HK-2 (cell line): ENCODE measurements at regions not wholly inside any gene's neighbourhood (a gene's known extent, or its start where the extent isn't known, plus 50 kb on each side); places are given as distances from the start of the nearest gene placed in this dataset.

Source experiments
- DNase-seq: peaks from one replicate; pipeline ENCODE4 v3.0.0-alpha.2; 2018; ENCODE audit not compliant: unreplicated experiment

DNA sequence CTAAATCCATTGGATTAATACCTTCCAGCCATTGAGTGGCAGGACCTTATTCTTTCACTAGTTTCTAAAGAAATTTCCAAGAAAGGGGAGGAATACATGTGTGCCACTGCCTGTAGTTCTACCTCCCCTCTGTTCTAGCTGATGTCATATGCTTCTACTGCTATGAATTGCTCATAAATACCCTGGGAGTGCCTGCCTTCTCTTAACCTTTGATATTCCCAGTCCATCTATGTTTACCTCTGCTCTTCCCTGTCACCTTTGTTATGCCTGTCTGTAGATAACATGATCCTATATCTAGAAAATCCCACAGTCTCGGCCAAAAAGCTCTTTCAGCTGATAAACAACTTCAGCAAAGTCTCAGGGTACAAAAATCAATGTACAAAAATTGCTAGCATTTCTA lies 486.9 kb upstream of the ARRDC4 start:
- DNase-seq: no peak

DNA sequence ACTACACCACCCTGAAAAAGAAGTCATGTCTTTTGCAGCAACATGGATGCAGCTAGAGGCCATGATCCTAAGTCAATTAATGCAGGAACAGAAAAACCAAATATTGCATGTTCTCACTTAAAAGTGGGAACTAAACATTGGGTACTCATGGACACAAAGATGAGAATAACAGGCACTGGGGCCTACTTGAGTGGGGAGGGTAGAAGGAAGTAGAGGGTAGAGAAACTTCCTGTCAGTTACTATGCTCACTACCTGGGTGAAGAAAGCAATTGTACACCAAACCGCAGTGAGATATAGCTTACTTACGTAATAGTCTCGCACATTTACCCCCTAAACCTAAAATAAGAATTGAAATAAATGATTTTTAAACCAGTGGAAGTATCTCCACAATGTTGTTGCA lies 480.5 kb upstream of the ARRDC4 start:
- no peak for DNase-seq

DNA sequence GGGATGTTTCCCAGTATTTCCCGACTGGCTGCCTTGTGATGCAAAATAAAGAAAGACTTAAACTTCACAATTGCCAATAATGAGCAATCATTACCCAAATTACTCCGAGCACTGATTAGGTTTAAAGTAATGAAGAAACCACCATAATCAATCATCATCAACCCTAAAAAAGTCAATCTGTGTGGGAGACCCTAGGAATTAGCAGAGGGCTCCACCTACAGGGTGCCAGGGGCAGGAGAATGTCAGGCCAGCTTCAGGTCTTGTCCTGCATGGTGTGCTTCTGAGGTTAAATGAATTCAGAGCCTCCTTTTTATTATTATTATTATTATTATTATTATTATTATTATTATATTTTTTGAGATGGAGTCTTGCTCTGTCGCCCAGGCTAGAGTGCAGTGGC lies 478.0 kb upstream of the ARRDC4 start:
- no peak for DNase-seq

DNA sequence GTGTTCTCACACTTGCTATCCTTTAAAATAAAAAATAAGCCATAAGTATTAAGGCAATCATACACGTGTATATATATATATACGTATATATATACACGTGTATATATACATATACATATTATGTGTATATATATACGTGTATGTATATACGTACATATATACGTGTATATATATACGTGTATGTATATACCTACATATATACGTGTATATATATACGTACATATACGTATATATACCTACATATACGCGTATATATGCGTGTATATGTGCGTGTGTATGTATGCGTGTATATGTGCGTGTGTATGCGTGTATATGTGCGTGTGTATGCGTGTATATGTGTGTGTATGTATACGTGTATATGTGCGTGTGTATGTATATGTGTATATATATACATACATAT lies 477.3 kb upstream of the ARRDC4 start:
- no peak for DNase-seq

DNA sequence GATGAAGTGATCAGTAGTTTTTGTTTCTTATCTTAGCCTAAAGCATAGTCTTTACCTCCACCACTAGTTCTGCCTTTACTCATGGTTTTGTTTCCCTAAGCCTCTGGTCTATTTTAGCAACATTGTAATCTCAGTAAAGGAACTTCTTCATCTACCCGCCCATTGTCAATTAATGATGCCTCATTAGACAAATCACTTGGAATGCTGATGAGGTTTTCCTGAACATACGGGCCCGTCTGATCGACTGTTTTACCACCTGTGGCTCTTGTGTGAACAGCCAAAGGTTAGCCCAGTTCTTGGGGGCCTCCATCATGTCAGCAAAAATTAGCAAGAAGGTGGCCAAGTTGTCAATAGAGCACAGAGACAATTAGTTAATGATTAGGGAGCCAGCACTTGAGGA lies 470.1 kb upstream of the ARRDC4 start:
- no peak for DNase-seq

DNA sequence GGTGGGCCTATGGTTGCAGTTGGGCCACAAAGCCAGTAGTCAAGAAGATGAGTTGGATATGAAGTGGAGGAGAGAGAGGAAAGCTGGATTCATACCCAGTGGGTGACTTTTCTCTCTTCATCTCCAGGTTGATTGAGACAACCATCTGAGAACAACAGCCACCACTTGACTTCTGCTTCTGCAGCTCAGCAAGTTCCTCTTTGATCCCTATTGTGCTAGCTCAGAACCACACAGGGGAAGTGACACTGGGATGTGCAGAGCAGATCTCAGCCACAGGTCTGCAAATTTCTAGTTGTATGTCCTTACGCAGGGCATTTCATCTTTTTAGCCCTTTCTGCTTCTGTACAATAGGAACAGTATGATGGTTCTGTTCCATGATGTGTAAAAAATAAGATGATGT lies 459.2 kb upstream of the ARRDC4 start:
- no peak for DNase-seq

DNA sequence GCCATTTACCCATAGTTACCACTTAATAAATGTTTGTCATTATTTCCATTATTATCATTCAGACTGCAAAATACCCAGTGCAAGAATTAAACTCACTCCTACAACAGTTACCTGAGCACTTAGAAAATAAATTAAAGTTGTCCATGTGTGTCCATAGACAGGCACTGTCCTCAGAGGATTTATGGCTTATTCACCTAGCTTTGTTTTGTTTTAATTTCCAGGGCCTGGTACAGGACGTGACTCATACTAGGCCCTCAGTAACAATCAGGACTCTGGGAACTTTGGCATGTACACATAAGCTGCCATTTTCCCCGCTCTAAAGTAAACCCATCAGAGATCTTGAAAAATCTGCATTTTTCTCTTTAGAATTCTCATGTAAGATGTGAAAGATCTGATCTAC lies 458.5 kb upstream of the ARRDC4 start:
- no peak for DNase-seq

DNA sequence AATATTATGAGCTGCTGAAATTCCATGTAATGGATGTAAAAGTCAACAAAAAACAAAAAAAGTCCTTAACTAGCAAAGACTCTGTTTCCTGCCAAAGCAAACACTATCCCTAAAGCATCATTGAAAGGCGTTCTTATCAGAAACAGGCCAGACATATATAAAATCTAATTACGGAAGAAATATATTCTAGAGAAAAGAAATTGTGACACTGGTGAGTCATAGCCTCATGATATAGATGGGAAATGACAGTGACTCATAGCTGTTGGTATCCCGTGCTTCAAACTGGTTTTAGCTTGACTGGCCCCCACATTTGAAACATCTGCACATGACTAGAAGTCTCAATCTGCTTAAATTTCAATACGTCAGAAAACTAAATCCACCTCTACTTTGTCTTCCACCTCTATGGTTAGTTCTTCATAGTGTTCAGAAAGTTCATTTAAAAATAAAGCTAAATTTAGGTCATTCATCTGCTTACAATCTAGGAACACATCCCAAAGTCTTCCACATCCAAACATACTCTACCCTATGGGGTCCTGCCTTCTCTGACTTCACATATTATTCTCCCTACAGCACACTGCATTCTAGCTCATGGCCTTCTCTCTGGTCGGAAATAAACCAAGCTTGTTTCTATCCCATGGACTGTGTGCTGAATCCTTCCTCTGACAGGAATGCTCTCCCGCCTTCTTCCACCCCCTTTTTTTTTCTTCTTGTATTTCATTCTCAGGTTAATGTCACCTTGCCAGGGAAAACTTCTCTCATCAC lies 456.3 kb upstream of the ARRDC4 start:
- DNase-seq: no peak

DNA sequence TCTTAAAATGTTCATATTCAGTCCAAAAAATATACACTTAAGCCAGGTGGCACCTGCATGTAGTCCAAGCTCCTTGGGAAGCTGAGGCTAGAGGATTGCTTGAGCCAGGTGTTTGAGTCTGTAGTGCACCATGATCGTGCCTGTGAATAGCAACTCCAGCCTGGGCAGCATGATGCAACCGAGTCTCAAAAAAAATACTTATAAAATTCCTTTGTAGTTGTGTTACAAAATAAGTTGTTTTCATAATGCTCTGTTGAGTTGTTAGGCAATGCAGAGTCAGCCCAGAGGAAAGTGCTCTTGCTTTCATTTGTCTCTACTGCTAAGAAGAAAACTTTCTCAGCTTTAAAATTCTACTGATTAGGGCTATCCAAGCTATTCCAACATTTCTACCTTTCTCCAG lies 442.8 kb upstream of the ARRDC4 start:
- no peak for DNase-seq

DNA sequence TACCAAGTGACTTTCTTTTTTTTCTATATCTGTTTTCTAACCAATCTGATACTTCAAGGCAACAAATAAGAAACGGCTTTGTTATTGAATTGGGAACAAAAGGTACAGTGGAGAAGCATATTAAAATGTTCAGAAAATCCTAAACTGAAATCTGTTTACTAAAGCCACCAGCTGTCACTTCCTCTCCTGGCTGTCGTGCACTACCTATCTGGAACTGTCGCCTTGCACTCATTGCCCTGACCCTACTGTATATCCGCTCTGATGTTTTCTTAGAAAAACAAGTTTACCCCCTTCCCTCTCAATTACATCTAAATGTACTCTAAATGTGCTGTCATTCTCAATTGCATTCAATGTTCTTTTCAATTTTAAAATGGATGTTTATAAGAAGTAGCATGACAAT lies 439.8 kb upstream of the ARRDC4 start:
- DNase-seq: no peak

DNA sequence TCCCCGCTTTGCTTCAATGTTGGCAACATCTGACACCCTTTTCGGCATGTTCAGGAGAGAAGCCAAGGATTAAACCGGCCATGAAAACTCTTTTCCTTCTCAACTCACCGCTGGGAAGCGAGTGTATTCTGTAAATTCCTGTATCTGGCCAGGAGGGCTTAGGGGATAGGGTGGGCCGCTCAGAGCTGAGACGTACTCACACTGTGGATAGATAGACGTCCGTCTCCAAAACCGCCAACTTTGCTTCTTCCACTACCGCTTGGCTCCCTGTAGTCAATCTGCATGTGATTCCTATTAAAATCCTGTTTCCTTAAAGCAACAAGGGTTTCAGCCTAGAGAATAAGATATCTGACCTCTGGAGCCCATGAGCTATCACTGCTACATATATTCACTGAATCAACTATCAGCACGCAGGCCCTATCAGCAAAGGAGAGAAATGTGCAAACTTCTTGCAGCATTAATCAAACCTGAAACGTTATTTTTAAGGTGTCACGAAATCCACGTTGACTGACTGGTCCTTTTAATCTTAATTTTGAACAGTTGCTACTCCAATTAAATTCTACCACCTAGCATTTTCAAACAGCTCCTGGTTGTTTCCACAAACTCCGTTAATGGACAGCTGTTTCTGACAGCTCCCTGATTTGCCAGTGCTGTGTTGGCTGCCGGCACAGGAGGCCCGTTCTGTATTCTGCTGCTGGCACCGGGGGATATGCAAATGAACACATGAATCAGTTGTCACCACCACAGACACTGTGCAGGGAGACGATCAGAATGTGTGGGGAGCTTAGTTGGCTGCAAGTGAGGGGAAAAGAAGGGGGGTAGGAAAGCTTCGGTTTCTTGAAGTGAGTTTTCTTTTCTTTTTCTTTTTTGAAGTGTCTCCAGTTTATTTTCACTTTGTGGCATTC lies 438.9 kb upstream of the ARRDC4 start:
- no peak for DNase-seq

DNA sequence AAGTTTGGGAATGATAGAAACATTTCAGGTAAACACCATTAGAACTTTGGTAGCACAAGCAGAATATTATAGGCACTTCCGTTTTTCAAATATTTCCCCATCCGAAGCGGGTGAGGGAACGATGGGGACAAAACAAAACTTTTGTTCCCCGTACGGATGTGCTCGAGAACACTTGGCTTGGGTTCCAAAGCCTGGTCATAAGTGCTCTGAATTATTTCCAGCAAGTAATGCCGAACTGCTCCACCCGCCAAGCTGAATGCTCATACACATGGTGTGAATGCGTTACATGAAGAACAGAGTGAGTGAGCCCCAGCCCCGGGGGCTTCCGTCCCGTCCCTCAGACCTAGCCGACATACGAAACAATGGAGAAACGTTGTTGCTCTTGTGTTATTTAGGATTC lies 438.2 kb upstream of the ARRDC4 start:
- DNase-seq: no peak

DNA sequence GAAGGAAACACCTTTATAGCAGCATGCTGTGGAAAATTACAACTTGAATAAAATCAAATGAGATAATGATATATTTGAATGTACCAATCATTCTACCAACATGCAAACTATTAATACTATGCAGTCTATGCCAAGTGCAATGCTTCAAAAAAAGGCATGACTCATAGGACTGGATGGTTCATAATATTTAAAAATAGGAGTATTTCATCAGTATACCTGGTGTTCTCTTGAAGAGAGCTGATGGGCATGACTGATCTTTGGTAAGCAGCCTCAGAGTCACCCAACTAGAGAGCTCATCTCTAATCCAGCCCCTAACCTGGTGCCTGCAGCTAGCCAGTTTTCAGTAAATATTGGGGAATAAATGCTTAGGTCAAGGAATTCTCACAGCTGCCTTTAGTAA lies 434.7 kb upstream of the ARRDC4 start:
- no peak for DNase-seq

DNA sequence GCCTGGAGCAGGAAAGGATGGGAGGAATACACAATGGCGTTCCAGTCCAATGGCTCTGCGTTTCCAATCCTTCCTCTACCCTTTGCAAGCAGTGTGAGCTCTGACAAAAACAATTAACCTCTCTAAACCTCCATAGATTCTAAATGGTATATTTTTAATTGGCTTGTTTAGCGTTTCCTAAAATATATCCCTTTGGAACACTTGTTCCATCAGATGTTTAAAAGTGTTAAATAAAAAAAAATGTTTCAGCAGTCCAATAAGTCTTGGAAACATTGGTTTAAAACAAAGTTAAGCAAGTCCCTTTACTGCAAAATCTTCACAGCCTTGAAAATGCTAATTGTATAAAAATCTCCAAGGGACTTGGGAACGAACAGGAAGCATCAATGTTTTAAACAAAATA lies 432.3 kb upstream of the ARRDC4 start:
- no peak for DNase-seq

DNA sequence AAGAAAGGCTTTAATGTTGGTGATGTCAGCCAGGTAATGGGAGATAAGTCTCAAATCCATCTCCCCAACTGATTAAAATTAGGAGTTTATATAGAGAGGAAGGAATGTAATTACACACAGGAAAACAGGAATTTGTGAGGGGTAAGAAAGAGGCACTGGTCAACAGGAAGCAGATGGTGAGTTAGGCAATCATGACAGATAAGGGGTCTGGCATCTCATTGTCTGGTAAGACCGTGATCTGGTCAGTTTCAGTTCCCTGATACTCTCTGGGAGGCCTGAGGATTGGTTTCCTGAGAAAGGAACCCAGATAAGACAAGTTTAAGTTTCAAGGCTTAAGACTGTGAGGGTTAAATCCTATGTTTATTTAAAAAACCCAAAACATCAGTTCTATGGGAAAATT lies 414.7 kb upstream of the ARRDC4 start:
- DNase-seq: no peak

DNA sequence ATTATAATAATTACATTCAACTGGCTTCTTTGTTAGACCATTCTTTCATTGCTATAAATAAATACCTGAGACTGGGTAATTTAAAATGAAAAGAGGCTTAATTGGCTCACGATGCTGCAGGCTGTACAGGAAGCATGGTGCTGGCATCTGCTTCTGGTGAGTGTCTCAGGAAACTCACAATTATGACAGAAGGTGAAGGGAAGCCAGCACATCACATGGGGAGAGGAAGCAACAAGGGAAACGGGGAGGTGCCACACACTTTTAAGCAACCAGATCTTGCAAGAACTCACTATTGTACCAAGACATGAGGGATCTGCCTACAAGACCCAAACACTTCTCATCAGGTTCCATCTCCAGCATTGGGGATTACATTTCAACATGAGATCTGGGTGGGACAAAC lies 413.1 kb upstream of the ARRDC4 start:
- DNase-seq: no peak

DNA sequence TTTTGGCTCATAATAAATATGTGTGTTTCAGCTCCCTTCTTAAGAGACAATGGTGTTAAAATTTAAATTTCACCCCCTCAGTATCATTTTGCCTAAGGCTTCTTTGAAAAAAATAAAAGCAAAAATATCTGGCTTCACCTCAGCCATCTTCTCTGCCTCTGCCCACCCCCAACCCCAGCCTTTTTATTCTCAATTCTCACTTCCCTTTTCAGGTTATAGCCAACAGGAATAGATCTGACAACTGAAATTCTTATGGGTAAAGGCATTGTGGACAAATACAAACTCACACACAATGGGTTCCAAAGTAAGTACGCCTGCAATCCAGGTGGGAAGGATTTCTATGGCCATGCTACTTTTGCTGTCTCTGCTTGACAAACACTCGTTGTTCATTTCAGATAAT lies 399.0 kb upstream of the ARRDC4 start:
- DNase-seq: no peak

DNA sequence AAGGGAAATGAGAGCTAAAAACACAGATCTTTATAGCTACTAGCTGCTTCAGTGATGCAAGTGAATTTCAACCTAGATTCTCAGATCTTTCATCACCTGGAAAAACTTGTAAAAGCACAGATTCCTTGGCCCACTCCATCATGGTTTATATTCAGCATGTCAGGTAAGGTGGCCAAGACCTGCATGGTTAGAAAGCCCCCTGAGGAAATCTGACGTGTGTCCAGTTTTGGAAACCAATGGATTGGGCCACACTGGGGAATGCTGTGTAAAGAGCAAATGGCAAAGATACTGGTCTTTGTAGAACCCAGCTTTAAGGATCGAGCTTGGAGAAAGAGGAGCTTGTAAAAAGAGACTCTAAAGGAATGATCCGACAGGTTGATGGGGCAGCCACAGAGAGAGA lies 397.0 kb upstream of the ARRDC4 start:
- DNase-seq: no peak

DNA sequence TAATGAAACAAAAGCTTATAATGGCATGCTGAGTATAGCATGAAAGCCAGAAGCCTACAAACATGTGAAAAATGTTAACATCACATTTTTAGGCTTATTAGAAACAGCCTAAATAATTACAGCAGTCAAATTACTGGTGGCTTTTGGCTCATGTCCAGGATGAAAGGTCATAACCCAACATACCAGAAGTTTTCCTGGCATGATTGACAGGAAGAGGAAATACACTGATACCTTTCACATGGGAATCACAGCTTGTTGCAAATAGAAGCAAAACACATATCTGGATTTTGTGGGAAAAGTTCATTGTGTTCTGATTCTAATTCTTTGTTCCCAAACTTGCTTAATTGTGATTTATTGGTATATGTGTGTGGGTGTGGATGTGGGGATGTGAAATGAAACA lies 393.5 kb upstream of the ARRDC4 start:
- no peak for DNase-seq

DNA sequence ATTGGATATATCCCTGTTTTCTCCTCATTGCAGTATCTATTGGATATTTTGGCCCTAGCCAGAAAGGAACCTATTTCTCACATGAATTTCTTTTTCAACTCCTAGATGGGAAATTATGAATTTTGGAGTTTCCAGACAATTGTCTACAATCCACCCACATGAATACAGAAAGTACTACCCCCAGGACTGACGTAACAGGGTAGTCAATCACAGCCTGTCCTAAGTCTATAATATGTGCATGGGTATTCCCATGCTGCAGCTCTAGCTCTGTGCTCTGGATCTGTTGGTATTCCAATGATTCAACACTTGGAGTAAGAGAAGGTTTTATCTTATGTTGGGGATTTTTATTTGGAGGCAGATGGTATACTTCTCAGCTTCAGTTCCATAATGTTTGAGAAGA lies 393.1 kb upstream of the ARRDC4 start:
- DNase-seq: no peak

DNA sequence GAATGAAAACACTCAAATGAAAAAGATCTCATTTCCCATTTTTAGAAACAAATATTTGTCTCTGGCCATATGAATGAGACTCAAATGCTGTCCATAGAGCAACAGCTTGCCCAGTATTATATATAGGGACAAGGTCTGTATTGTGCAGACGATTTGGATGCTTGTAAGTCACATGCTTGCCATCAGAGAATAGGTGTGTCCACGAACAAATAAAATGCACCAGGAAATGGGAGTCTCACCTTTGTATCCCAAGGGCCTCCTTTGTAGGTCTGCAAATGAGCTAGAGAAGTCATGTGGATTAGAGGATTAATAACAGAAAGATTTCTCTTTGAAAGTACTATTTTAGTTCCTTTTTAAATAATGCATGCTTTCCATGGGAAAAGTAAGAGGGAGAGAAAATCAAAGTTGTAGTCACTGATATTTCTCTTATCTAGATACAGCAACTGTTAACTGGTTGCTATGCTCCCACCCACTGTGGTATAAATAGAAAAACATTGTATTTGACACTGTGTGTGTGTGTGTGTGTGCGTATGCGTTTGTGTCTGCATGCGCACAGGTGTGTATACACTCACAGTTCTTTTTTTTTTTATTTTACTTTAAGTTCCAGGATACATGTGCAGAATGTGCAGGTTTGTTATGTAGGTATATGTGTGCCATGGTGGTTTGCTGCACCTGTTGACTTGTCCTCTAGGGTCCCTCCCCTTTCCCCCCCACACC lies 383.4 kb upstream of the ARRDC4 start:
- DNase-seq: no peak

DNA sequence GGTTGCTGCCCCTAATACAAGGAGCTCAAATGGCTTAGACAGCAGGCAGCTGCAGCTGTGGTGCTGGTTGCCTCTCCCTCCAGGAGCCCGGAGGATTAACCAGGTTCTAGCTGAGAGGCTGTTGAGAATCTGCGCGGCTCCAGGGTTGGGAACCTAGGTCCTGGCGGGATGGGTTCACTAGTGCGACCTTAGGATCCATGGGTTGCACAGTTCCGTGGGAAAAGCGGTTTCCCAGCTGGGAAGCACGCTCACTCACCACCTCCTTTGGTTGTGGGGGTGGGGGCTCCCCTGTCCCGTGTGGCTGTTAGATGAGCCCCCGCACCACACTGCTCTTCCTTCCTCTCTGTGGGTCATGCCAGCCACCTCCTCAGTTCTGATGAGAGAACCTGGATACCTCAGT lies 375.1 kb upstream of the ARRDC4 start:
- no peak for DNase-seq

DNA sequence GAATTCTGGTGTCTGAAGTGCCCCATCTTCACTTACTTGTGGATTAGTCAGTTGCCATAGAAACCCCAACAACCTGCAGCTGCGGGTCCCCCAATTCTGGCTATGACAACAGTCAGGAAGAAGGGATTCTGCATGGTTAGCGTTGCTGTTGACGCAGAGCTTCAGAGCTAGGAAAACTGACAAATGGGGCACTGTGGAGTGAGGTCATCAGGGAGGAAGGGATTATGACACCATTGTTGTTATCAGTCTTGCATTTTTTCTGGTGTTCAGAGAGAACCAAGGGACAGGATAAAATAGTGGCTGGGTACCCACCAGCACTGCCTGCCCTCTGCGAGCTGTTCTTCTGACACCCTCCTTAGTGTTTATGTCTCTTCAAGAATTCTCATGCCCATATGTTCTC lies 367.7 kb upstream of the ARRDC4 start:
- DNase-seq: no peak
